Retinal pigment epithelial cell (primary cell): ENCODE measurements at regions not wholly inside any gene's neighbourhood (a gene's known extent, or its start where the extent isn't known, plus 50 kb on each side); places are given as distances from the start of the nearest gene placed in this dataset.

Source experiments
- DNase-seq: peaks from one replicate; pipeline ENCODE4 v3.0.0-alpha.2; 2010; ENCODE audit warnings: low read depth
- H3K4me3 ChIP-seq: 2 replicates; pipeline ENCODE4 v1.5.1; 2011; ENCODE audit warnings: mild to moderate bottlenecking, low read length, control low read depth, moderate library complexity
- CTCF ChIP-seq: conservative IDR thresholded peaks from 2 replicates; pipeline ENCODE4 v1.5.1; 2011; ENCODE audit warnings: low read depth, low read length, control low read depth, inconsistent platforms

DNA sequence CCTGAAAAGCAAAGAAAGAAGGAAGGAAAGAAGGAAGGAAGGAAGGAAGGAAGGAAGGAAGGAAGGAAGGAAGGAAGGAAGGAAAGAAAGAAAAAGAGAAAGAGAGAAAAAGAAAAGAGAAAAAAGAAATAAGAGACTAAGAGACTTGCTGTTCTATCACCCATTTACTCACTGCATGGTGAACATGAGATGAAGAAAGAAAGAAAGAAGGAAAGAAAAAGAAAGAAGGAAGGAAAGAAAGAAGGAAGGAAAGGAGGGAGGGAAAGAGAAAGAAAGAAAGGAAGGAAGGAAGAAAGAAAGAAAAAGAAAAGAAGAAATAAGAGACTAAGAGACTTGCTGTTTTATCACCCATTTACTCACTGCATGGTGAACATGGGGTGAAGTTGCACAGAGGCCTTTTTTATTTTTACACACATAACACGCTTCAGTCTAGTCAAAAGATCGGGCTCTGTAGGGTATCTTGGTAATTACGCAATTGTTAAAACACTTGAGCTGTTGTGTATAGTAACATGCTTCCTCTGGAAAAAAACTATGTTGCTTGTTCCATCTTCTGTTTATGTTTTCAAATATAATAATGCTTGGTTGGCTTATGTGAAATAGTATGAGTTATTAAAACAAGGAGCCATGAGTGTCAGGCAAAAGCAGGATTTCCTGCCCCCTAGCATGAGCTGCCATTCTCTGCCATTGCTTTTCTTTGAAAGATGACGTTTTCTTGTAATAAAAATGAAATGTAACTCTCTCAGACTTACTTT lies 119.3 kb upstream of the ZNF608 start:
- DNase-seq: no peak
- no peak for TF ChIP-seq CTCF
- H3K4me3 ChIP-seq: no peak overlapping the region

DNA sequence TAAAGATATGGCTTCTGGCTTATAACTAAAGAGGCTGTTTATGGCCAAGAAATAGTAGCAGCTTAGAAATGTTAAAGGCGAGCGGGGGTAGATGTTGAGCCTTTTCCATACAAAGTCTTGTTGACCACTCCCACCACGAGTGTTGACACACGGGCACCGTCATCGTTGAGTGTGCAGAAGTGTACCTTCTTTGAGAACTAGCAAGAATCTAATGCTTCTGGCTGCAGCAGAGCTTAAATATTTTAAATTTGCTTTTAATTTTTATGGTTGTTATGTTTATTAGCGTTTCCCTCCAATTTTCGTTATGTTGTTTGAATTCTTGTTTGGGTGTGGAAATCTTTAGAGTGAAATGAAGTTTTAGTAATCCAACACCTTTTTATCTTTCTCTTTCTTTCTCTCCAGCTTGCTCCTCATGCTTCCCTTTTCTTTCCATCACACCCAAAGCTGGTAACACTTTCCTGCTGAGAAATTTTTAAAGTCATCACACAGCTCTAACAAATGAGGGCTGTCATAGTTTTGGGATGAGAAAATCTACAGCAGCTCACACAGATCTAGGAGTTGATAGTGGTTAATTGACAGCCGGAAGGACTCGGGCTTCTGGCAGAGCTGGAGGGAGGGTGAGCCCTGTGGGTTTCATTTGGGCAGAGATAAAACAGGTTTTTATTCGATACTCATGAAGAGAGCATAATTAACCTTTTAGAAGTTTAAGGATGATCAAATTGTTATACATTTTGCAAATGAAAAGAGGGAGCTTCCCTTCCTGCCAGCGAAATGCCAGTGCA lies 120.1 kb upstream of the ZNF608 start:
- no peak overlapping the region for H3K4me3 ChIP-seq
- no peak for TF ChIP-seq CTCF
- DNase-seq: no peak

GRCh38 chr5:124867137-124867704 lies 120.8 kb upstream of the ZNF608 start:
- no peak overlapping the region for H3K4me3 ChIP-seq
- DNase-seq: no peak
- no peak for TF ChIP-seq CTCF

DNA sequence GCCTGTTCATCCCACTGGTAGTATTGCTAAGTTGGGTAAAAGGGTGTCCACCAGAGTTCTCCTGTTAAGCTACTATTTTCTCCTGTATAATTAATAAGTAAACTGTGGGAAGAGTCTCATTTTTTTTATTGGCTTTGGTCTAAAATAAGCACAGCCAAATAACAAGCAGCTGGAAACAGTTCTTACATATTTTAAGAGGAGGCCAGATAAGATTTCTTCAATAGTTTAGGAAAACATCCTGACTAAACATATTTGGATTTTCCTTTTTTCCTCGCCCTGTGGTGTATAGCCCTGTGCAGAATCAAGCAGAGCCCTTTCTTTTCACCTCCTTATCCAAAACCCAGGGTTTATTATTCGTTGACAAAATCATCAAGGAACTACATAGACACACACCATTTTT lies 122.2 kb upstream of the ZNF608 start:
- DNase-seq: no peak
- H3K4me3 ChIP-seq: no peak overlapping the region
- TF ChIP-seq CTCF: no peak

- no peak overlapping the region for H3K4me3 ChIP-seq
- DNase-seq: no peak
- TF ChIP-seq CTCF: no peak
These were observed 123.1 kb upstream of the ZNF608 start for GRCh38 chr5:124869426-124870033.

DNA sequence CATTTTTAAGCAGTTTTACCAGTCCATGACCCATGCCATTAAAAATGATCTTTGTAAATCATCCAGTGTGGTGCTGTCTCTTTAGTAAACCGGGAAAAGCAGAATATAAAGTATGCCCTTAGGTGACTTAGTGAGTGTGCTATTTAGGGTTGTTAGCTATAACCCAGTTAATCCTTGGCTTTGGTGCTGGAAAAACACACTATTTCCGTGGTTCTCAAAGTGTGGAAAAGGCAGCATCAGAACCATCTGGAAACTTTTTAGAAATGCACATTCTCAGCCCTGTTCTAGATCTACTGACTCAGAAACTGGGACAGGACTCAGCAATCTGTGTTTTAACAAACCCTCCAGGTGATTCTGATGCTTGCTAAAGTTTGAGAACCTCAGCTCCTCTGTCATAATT lies 123.6 kb upstream of the ZNF608 start:
- TF ChIP-seq CTCF: no peak
- no peak for DNase-seq
- H3K4me3 ChIP-seq: no peak overlapping the region
